Gastroesophageal sphincter (tissue), 3 donors: ENCODE measurements at regions not wholly inside any gene's neighbourhood (a gene's known extent, or its start where the extent isn't known, plus 50 kb on each side); places are given as distances from the start of the nearest gene placed in this dataset.

ENCODE experiments used
- CTCF ChIP-seq, 4 experiments: fragments of 200-600 bp in 2 of 4; fragments of 450-650 bp in 2 of 4; sonication (generic) in 1 of 4; IDR thresholded peaks; one replicate each; pipeline ENCODE4 v1.5.1; 2017 to 2019; ENCODE audit warnings: antibody characterized with exemption in 4 of 4, mild to moderate bottlenecking in 2 of 4, moderate library complexity in 2 of 4
- EP300 ChIP-seq: sonication (generic); formaldehyde crosslinking; IDR thresholded peaks from one replicate; pipeline ENCODE4 v1.6.1; 2017; ENCODE audit warnings: antibody characterized with exemption, mild to moderate bottlenecking

- no peak for TF ChIP-seq CTCF (IDR thresholded peaks at IDR 0.05)
- TF ChIP-seq EP300: no peak
Measured at GRCh38 chr14:83312511-83312910, 1778.9 kb upstream of the SEL1L start.
